Spleen (tissue), 11 donors: ENCODE measurements at regions not wholly inside any gene's neighbourhood (a gene's known extent, or its start where the extent isn't known, plus 50 kb on each side); places are given as distances from the start of the nearest gene placed in this dataset.

Experiments used
- DNase-seq: peaks from one replicate; pipeline ENCODE4 v3.0.0-alpha.2; 2020
- H3K27ac ChIP-seq, 8 donors: fragments of 200-600 bp; sonication (generic) in 7 of 8; 1 replicate in 4 of 8; 2 replicates in 4 of 8; pipeline versions ENCODE4 v1.5.0 to v1.8.0; 2016 to 2021; ENCODE audit warnings: inconsistent platforms in 4 of 8, mild to moderate bottlenecking in 4 of 8, moderate library complexity in 1 of 8
- H3K27me3 ChIP-seq, 7 donors: fragments of 200-600 bp; sonication (generic) in 6 of 7; replicated peaks in 1 of 7; 1 replicate in 4 of 7; 2 replicates in 3 of 7; pipeline versions ENCODE4 v1.5.0 to v1.8.0; 2016 to 2021; ENCODE audit warnings: inconsistent platforms in 3 of 7, mild to moderate bottlenecking in 1 of 7
- H3K36me3 ChIP-seq, 6 donors: fragments of 200-600 bp; sonication (generic) in 5 of 6; 1 replicate in 4 of 6; 2 replicates in 2 of 6; pipeline versions ENCODE4 v1.5.0 to v1.8.0; 2016 to 2021; ENCODE audit warnings: inconsistent platforms in 2 of 6
- H3K4me1 ChIP-seq, 6 donors: fragments of 200-600 bp; sonication (generic) in 5 of 6; 1 replicate in 3 of 6; 2 replicates in 3 of 6; pipeline versions ENCODE4 v1.5.0 to v1.8.0; 2016 to 2021; ENCODE audit warnings: inconsistent platforms in 3 of 6
- H3K4me3 ChIP-seq, 8 donors: fragments of 200-600 bp; sonication (generic) in 7 of 8; 1 replicate in 4 of 8; 2 replicates in 4 of 8; pipeline versions ENCODE4 v1.5.0 to v1.8.0; 2016 to 2021; ENCODE audit warnings: inconsistent platforms in 4 of 8, mild to moderate bottlenecking in 4 of 8, moderate library complexity in 2 of 8
- H3K9me3 ChIP-seq, 8 donors: fragments of 200-600 bp; sonication (generic) in 7 of 8; 1 replicate in 4 of 8; 2 replicates in 4 of 8; pipeline versions ENCODE4 v1.5.0 to v1.8.0; 2016 to 2021; ENCODE audit warnings: inconsistent platforms in 4 of 8
- CTCF ChIP-seq, 11 experiments: fragments of 200-600 bp in 7 of 11; fragments of 450-650 bp in 4 of 11; sonication (generic) in 4 of 11; IDR thresholded peaks in 8 of 11; conservative IDR thresholded peaks in 3 of 11; 1 replicate in 7 of 11; 2 replicates in 4 of 11; pipeline versions ENCODE4 v1.4.0 to v1.8.0; 2016 to 2021; ENCODE audit warnings: antibody characterized with exemption in 11 of 11, inconsistent platforms in 4 of 11, mild to moderate bottlenecking in 1 of 11
- POLR2A ChIP-seq, 3 donors: fragments of 450-650 bp; IDR thresholded peaks; one replicate each; pipeline ENCODE4 v1.5.1; 2017; ENCODE audit warnings: antibody characterized with exemption in 3 of 3, mild to moderate bottlenecking in 1 of 3
- POLR2AphosphoS5 ChIP-seq, 3 donors: sonication (generic); formaldehyde crosslinking; IDR thresholded peaks; one replicate each; pipeline ENCODE4 v1.5.1; 2017; ENCODE audit warnings: antibody characterized with exemption in 3 of 3
- WGBS, 5 donors: extraction: QIAGEN DNeasy Blood & Tissue Kit in 3 of 5; methylation state at CpG; one replicate each; pipeline versions ENCODE4 v1.1.5 to v1.1.7; 2013 to 2018; 5-methylcytosine and 5-hydroxymethylcytosine counted together
- intact Hi-C: fragments of 100-400 bp; cut with DNase I; formaldehyde crosslinking; loops from one replicate; pipeline ENCODE4 v1.15.0; 2023; ENCODE audit warnings: low total_unique reads
- donor health status: healthy with polysubstance abuse.
- donor health status: DM: no; HTN: no; CAD: no; lungs with moderate emphysema.
- donor health status: DM: no; HTN: no; CAD: no.
- donor health status: Bipolar disorder and iron deficiency.
- donor health status: healthy.
- donor health status: DM: no; HTN: no; CAD: no.
- donor health status: DM: yes; HTN: yes; CAD: no.

- DNase-seq: no peak
- Histone ChIP-seq H3K9me3 (peaks cover 0 to 6% (median 3%) of the 10 kb centered on the region in 8 donors), H3K27ac (no peak overlapping the region), H3K4me1 (no peaks in the 10 kb centered on the region), H3K4me3 (no peak overlapping the region), H3K36me3 (no peaks in the 10 kb centered on the region), H3K27me3 (no peaks in the 10 kb centered on the region)
- intact Hi-C loops: no loop called here
- TF ChIP-seq CTCF (IDR thresholded peaks at IDR 0.05 in 8 of 11, conservative IDR thresholded peaks at IDR 0.05 in 3 of 11) (no peak), POLR2A (IDR thresholded peaks at IDR 0.05) (no peak), POLR2AphosphoS5 (IDR thresholded peaks at IDR 0.05) (no peak)
- WGBS, 5 donors: 68 to 78% (median 71%) methylated on average over 6 of the region's 6 CpGs
These were observed 414.1 kb upstream of the CLINT1 start for GRCh38 chr5:158273035-158273434.

- Histone ChIP-seq H3K27ac (no peak overlapping the region), H3K36me3 (no peaks in the 10 kb centered on the region), H3K27me3 (no peaks in the 10 kb centered on the region), H3K4me1 (no peaks in the 10 kb centered on the region), H3K4me3 (no peak overlapping the region), H3K9me3 (peaks cover 0 to 12% (median 9%) of the 10 kb centered on the region in 8 donors)
- no peak for TF ChIP-seq POLR2A (IDR thresholded peaks at IDR 0.05)
- no peak for TF ChIP-seq CTCF (IDR thresholded peaks at IDR 0.05 in 8 of 11, conservative IDR thresholded peaks at IDR 0.05 in 3 of 11)
- no peak for TF ChIP-seq POLR2AphosphoS5 (IDR thresholded peaks at IDR 0.05)
- intact Hi-C loops: no loop called here
- 63 to 71% (median 66%) methylated on average over 3 of the region's 3 CpGs for WGBS, 5 donors
- no peak for DNase-seq
These were observed 413.5 kb upstream of the CLINT1 start for GRCh38 chr5:158272409-158272808.

GRCh38 chr5:158270996-158271554, 412.1 kb upstream of the CLINT1 start:
- WGBS, 5 donors: 50 to 73% (median 62%) methylated on average over 2 of the region's 2 CpGs
- H3K36me3 ChIP-seq: no peaks in the 10 kb centered on the region
- intact Hi-C loops: no loop called here
- no peaks in the 10 kb centered on the region for H3K27me3 ChIP-seq
- no peak for DNase-seq
- H3K9me3 ChIP-seq: peaks cover 0 to 21% (median 13%) of the 10 kb centered on the region in 8 donors
- no peak overlapping the region for H3K4me3 ChIP-seq
- no peak overlapping the region for H3K27ac ChIP-seq
- TF ChIP-seq POLR2A (IDR thresholded peaks at IDR 0.05) (no peak), POLR2AphosphoS5 (IDR thresholded peaks at IDR 0.05) (no peak), CTCF (IDR thresholded peaks at IDR 0.05 in 8 of 11, conservative IDR thresholded peaks at IDR 0.05 in 3 of 11) (no peak)
- no peaks in the 10 kb centered on the region for H3K4me1 ChIP-seq

GRCh38 chr5:158268286-158268685, 409.3 kb upstream of the CLINT1 start:
- no peak for TF ChIP-seq POLR2AphosphoS5 (IDR thresholded peaks at IDR 0.05)
- no peak for TF ChIP-seq CTCF (IDR thresholded peaks at IDR 0.05 in 8 of 11, conservative IDR thresholded peaks at IDR 0.05 in 3 of 11)
- no peak for TF ChIP-seq POLR2A (IDR thresholded peaks at IDR 0.05)
- no peaks in the 10 kb centered on the region for H3K27me3 ChIP-seq
- intact Hi-C loops: no loop called here
- H3K36me3 ChIP-seq: no peaks in the 10 kb centered on the region
- H3K4me1 ChIP-seq: no peaks in the 10 kb centered on the region
- no peak overlapping the region for H3K27ac ChIP-seq
- WGBS, 5 donors: 86 to 95% (median 90%) methylated on average over 8 of the region's 8 CpGs
- peaks cover 0 to 21% (median 13%) of the 10 kb centered on the region in 8 donors for H3K9me3 ChIP-seq
- H3K4me3 ChIP-seq: no peak overlapping the region
- no peak for DNase-seq
